GM18520 (cell line): ENCODE measurements at regions not wholly inside any gene's neighbourhood (a gene's known extent, or its start where the extent isn't known, plus 50 kb on each side); places are given as distances from the start of the nearest gene placed in this dataset.
"Not testable (repeated sequence)": the region's sequence is repeated elsewhere in the genome, so short reads cannot be mapped to it uniquely, and the experiment has no call there.

ENCODE experiments used
- ATAC-seq: cut with Tn5 transposase; IDR thresholded peaks from one replicate; pipeline ENCODE4 v1.9.1; 2021; ENCODE audit not compliant: unreplicated experiment

- no peak for ATAC-seq
Measured at GRCh38 chr1:102178480-102178879, 181.8 kb upstream of the OLFM3 start.

GRCh38 chr1:102174259-102174863 lies 177.6 kb upstream of the OLFM3 start:
- no peak for ATAC-seq

GRCh38 chr1:102172200-102172599 lies 175.5 kb upstream of the OLFM3 start:
- ATAC-seq, result no peak

- no peak for ATAC-seq
Measured at GRCh38 chr1:102163799-102164198, 167.1 kb upstream of the OLFM3 start.

GRCh38 chr1:102151242-102151641 lies 154.5 kb upstream of the OLFM3 start:
- no peak for ATAC-seq

GRCh38 chr1:102120910-102121309 lies 124.2 kb upstream of the OLFM3 start:
- no peak for ATAC-seq

- ATAC-seq, result no peak
Measured at GRCh38 chr1:102118150-102118549, 121.4 kb upstream of the OLFM3 start.

GRCh38 chr1:102110586-102110985 lies 113.9 kb upstream of the OLFM3 start:
- no peak for ATAC-seq

- ATAC-seq, result not testable (repeated sequence)
Measured at GRCh38 chr1:102109493-102109892, 112.8 kb upstream of the OLFM3 start.

GRCh38 chr1:102107441-102107840 lies 110.7 kb upstream of the OLFM3 start:
- ATAC-seq, result no peak

GRCh38 chr1:102105931-102106550 lies 109.3 kb upstream of the OLFM3 start:
- no peak for ATAC-seq

- ATAC-seq, result no peak
Measured at GRCh38 chr1:102103646-102104045, 106.9 kb upstream of the OLFM3 start.

- no peak for ATAC-seq
Measured at GRCh38 chr1:102102276-102102780, 105.6 kb upstream of the OLFM3 start.

- ATAC-seq, result no peak
Measured at GRCh38 chr1:102100666-102101065, 103.9 kb upstream of the OLFM3 start.

- no peak for ATAC-seq
Measured at GRCh38 chr1:102099916-102100315, 103.2 kb upstream of the OLFM3 start.

- no peak for ATAC-seq
Measured at GRCh38 chr1:102098536-102098935, 101.8 kb upstream of the OLFM3 start.

- ATAC-seq, result no peak
Measured at GRCh38 chr1:102098081-102098480, 101.4 kb upstream of the OLFM3 start.

- ATAC-seq, result no peak
Measured at GRCh38 chr1:102097451-102097850, 100.7 kb upstream of the OLFM3 start.

- no peak for ATAC-seq
Measured at GRCh38 chr1:102096162-102096561, 99.4 kb upstream of the OLFM3 start.

- ATAC-seq, result no peak
Measured at GRCh38 chr1:102089791-102090190, 93.1 kb upstream of the OLFM3 start.

- ATAC-seq, result no peak
Measured at GRCh38 chr1:102085896-102086295, 89.2 kb upstream of the OLFM3 start.

GRCh38 chr1:102084771-102085535 lies 88.2 kb upstream of the OLFM3 start:
- no peak for ATAC-seq
